Neuronal stem cell (in vitro differentiated cells): ENCODE measurements at regions not wholly inside any gene's neighbourhood (a gene's known extent, or its start where the extent isn't known, plus 50 kb on each side); places are given as distances from the start of the nearest gene placed in this dataset.

Experiments used
- DNase-seq: peaks from one replicate; pipeline ENCODE4 v3.0.0-alpha.2; 2013; ENCODE audit warnings: low spot score
- H2AFZ ChIP-seq: one replicate; pipeline ENCODE4 v1.6.1; 2013; ENCODE audit warnings: mild to moderate bottlenecking, low read length, inconsistent platforms
- H2AK5ac ChIP-seq: 2 replicates; pipeline ENCODE4 v1.6.1; 2013; ENCODE audit warnings: low read depth, mild to moderate bottlenecking, inconsistent platforms, low read length, moderate library complexity, mixed read lengths
- H2BK120ac ChIP-seq: 2 replicates; pipeline ENCODE4 v1.6.1; 2013; ENCODE audit warnings: low read depth, mild to moderate bottlenecking, inconsistent platforms, low read length, moderate library complexity, mixed read lengths
- H2BK12ac ChIP-seq: one replicate; pipeline ENCODE4 v1.6.1; 2013; ENCODE audit warnings: low read length, inconsistent platforms
- H2BK15ac ChIP-seq: 2 replicates; pipeline ENCODE4 v1.6.1; 2013; ENCODE audit warnings: mild to moderate bottlenecking, low read length, inconsistent platforms, mixed read lengths
- H2BK5ac ChIP-seq: one replicate; pipeline ENCODE4 v1.6.1; 2013; ENCODE audit warnings: inconsistent platforms, mild to moderate bottlenecking, low read length, moderate library complexity
- H3K14ac ChIP-seq: one replicate; pipeline ENCODE4 v1.6.1; 2013; ENCODE audit warnings: low read length, inconsistent platforms
- H3K18ac ChIP-seq: 2 replicates; pipeline ENCODE4 v1.6.1; 2013; ENCODE audit warnings: low read length, inconsistent platforms
- H3K23ac ChIP-seq: 2 replicates; pipeline ENCODE4 v1.6.1; 2013; ENCODE audit warnings: low read depth, mild to moderate bottlenecking, mixed read lengths, low read length, inconsistent platforms; ENCODE audit not compliant: poor library complexity
- H3K27ac ChIP-seq: replicated peaks from 3 replicates; pipeline ENCODE4 v1.5.1; 2013; ENCODE audit warnings: low read length, inconsistent platforms
- H3K27me3 ChIP-seq, 3 experiments: 2 replicates each; pipeline ENCODE4 v1.6.1; 2013; ENCODE audit warnings: low read length in 3 of 3, mild to moderate bottlenecking in 2 of 3, inconsistent platforms in 1 of 3, low read depth in 1 of 3, mixed read lengths in 1 of 3, moderate library complexity in 1 of 3; ENCODE audit not compliant: control insufficient read depth in 3 of 3, insufficient read depth in 3 of 3
- H3K36me3 ChIP-seq, 2 donors: replicated peaks in 1 of 2; 2 replicates each; pipeline ENCODE4 v1.6.1; 2013; ENCODE audit warnings: low read length in 2 of 2; ENCODE audit not compliant: control insufficient read depth in 2 of 2, insufficient read depth in 2 of 2
- H3K4ac ChIP-seq: 2 replicates; pipeline ENCODE4 v1.6.1; 2013; ENCODE audit warnings: inconsistent platforms, mild to moderate bottlenecking, low read length, moderate library complexity
- H3K4me1 ChIP-seq, 2 donors: 1 replicate in 1 of 2; 2 replicates in 1 of 2; pipeline ENCODE4 v1.6.1; 2013; ENCODE audit warnings: low read length in 2 of 2, low read depth in 1 of 2; ENCODE audit not compliant: control insufficient read depth in 2 of 2, insufficient read depth in 1 of 2
- H3K4me2 ChIP-seq: one replicate; pipeline ENCODE4 v1.6.1; 2013; ENCODE audit warnings: mild to moderate bottlenecking, low read length, inconsistent platforms; ENCODE audit not compliant: insufficient read depth, poor library complexity, severe bottlenecking
- H3K4me3 ChIP-seq, 2 donors: 2 replicates each; pipeline ENCODE4 v1.5.1; 2013; ENCODE audit warnings: low read length in 2 of 2, mild to moderate bottlenecking in 2 of 2, inconsistent platforms in 1 of 2, moderate library complexity in 1 of 2
- H3K79me1 ChIP-seq: one replicate; pipeline ENCODE4 v1.6.1; 2013; ENCODE audit warnings: low read depth, mild to moderate bottlenecking, inconsistent platforms, low read length, moderate library complexity
- H3K9ac ChIP-seq: one replicate; pipeline ENCODE4 v1.6.1; 2013; ENCODE audit warnings: mild to moderate bottlenecking, low read depth, low read length, inconsistent platforms; ENCODE audit not compliant: poor library complexity
- H3K9me3 ChIP-seq, 2 donors: replicated peaks in 1 of 2; 2 replicates each; pipeline versions ENCODE3 to v1.6.1; 2013; ENCODE audit warnings: low read length in 2 of 2, mild to moderate bottlenecking in 2 of 2, inconsistent platforms in 1 of 2, low read depth in 1 of 2, mixed read lengths in 1 of 2, moderate library complexity in 1 of 2; ENCODE audit not compliant: control insufficient read depth in 2 of 2, insufficient read depth in 1 of 2
- H4K8ac ChIP-seq: one replicate; pipeline ENCODE4 v1.6.1; 2013; ENCODE audit warnings: low read depth, mild to moderate bottlenecking, inconsistent platforms, low read length, moderate library complexity
- H4K91ac ChIP-seq: one replicate; pipeline ENCODE4 v1.6.1; 2013; ENCODE audit warnings: low read length, low read depth, mild to moderate bottlenecking, inconsistent platforms; ENCODE audit not compliant: poor library complexity
- WGBS, 2 donors: extraction: QIAGEN DNeasy Blood & Tissue Kit; methylation state at CpG; one replicate each; pipeline ENCODE4 v1.1.7; 2013; ENCODE audit warnings: missing lambda C conversion rate in 2 of 2, mixed read lengths in 1 of 2; ENCODE audit not compliant: insufficient read length in 2 of 2, insufficient replicate concordance in 1 of 2; ENCODE audit errors: extremely low coverage in 2 of 2; 5-methylcytosine and 5-hydroxymethylcytosine counted together

GRCh38 chr16:66064801-66065530, 301.5 kb upstream of the CDH5 start:
- H2BK5ac ChIP-seq: no peak overlapping the region
- no peak overlapping the region for H3K27ac ChIP-seq
- no peak overlapping the region for H3K14ac ChIP-seq
- no peak overlapping the region for H3K23ac ChIP-seq
- no peak overlapping the region for H3K18ac ChIP-seq
- H4K8ac ChIP-seq: no peak overlapping the region
- H2AFZ ChIP-seq: no peak overlapping the region
- DNase-seq: no peak
- H3K27me3 ChIP-seq: no peaks in the 10 kb centered on the region
- no peak overlapping the region for H2BK12ac ChIP-seq
- no peaks in the 10 kb centered on the region for H3K9me3 ChIP-seq
- H3K4ac ChIP-seq: no peak overlapping the region
- H4K91ac ChIP-seq: no peak overlapping the region
- no peaks in the 10 kb centered on the region for H3K36me3 ChIP-seq
- no peak overlapping the region for H3K4me3 ChIP-seq
- H3K4me2 ChIP-seq: no peak overlapping the region
- WGBS, 2 donors: no CpG with 5 or more reads among the region's 1 CpG
- H2BK15ac ChIP-seq: no peak overlapping the region
- H3K9ac ChIP-seq: no peak overlapping the region
- H2AK5ac ChIP-seq: no peak overlapping the region
- H3K4me1 ChIP-seq: peaks cover 0 to 6% of the 10 kb centered on the region in 2 donors
- H3K79me1 ChIP-seq: no peaks in the 10 kb centered on the region
- H2BK120ac ChIP-seq: no peak overlapping the region

- H2AFZ ChIP-seq: no peak overlapping the region
- no peak overlapping the region for H4K8ac ChIP-seq
- H3K4me3 ChIP-seq: no peak overlapping the region
- no peaks in the 10 kb centered on the region for H3K36me3 ChIP-seq
- no peak overlapping the region for H4K91ac ChIP-seq
- H3K27ac ChIP-seq: no peak overlapping the region
- WGBS, 2 donors: no CpG with 5 or more reads among the region's 1 CpG
- H2BK15ac ChIP-seq: no peak overlapping the region
- no peaks in the 10 kb centered on the region for H3K27me3 ChIP-seq
- no peak overlapping the region for H3K14ac ChIP-seq
- no peaks in the 10 kb centered on the region for H3K9me3 ChIP-seq
- no peak overlapping the region for H3K4me2 ChIP-seq
- no peak overlapping the region for H2AK5ac ChIP-seq
- H3K4me1 ChIP-seq: peaks cover 0 to 10% of the 10 kb centered on the region in 2 donors
- H3K23ac ChIP-seq: no peak overlapping the region
- no peak overlapping the region for H2BK120ac ChIP-seq
- no peak for DNase-seq
- H3K18ac ChIP-seq: no peak overlapping the region
- H2BK5ac ChIP-seq: no peak overlapping the region
- H2BK12ac ChIP-seq: no peak overlapping the region
- no peak overlapping the region for H3K9ac ChIP-seq
- H3K4ac ChIP-seq: no peak overlapping the region
- no peaks in the 10 kb centered on the region for H3K79me1 ChIP-seq
Measured at GRCh38 chr16:66058832-66059231, 307.7 kb upstream of the CDH5 start.

DNA sequence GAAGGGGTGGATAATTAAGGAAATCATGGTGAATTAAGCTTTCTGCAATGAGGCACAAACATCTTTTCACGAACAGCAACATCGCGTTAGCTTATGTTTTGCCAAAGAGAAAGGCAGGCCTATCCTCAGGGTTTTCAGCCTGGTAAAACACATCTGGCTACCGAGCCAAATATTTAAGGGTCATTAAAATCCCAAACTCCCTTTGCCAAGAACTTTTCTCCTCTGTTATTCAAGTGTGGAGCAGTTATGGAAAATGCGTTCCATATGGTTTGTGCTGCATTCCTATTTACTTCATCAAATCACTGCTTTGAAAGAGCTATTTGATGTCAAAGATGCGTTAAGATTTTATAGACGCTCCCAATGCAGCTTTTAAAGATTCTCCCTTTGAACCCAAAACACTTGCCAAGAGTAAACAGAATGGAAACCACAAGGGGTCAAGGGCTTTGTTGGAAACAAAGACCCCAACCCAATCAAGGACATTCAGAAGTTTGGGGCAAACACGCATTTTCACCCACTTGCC, 308.3 kb upstream of the CDH5 start:
- Histone ChIP-seq H3K36me3 (no peaks in the 10 kb centered on the region), H3K4me1 (peaks cover 0 to 10% of the 10 kb centered on the region in 2 donors), H2BK120ac (no peak overlapping the region), H3K79me1 (no peaks in the 10 kb centered on the region), H4K91ac (no peak overlapping the region), H3K4ac (no peak overlapping the region), H3K4me3 (no peak overlapping the region), H3K9me3 (no peaks in the 10 kb centered on the region), H4K8ac (no peak overlapping the region), H3K23ac (no peak overlapping the region), H2AFZ (no peak overlapping the region), H3K18ac (no peak overlapping the region), H2BK15ac (no peak overlapping the region), H3K27me3 (no peaks in the 10 kb centered on the region), H3K9ac (no peak overlapping the region), H2BK12ac (no peak overlapping the region), H2AK5ac (no peak overlapping the region), H2BK5ac (no peak overlapping the region), H3K14ac (no peak overlapping the region), H3K4me2 (no peak overlapping the region), H3K27ac (no peak overlapping the region)
- DNase-seq: no peak
- WGBS, 2 donors: no CpG with 5 or more reads among the region's 8 CpGs

DNA sequence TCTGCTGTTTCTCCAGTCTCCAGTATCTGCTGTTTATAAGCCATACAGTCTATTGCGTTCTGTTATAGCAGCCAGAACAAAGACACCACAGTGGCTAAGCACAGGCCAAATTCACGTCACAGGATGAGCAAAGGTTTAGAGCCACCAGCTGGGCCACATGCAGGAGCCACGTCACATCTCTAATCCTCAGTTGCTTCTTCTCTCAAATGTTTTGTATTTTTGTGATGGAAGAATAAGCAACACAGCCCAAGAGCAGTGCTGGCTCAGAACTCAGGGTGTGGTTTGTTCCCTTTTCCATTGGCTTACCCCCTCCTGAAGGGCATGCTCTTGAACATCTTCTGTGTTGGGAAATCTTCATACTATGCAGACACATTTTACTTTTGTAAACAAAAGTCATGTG, 309.4 kb upstream of the CDH5 start:
- Histone ChIP-seq H3K9ac (no peak overlapping the region), H3K4me1 (peaks cover 0 to 10% of the 10 kb centered on the region in 2 donors), H3K79me1 (no peaks in the 10 kb centered on the region), H3K36me3 (no peaks in the 10 kb centered on the region), H2BK5ac (no peak overlapping the region), H3K4me3 (no peak overlapping the region), H3K9me3 (no peaks in the 10 kb centered on the region), H2BK15ac (no peak overlapping the region), H3K14ac (no peak overlapping the region), H3K18ac (no peak overlapping the region), H4K91ac (no peak overlapping the region), H3K27ac (no peak overlapping the region), H3K23ac (no peak overlapping the region), H4K8ac (no peak overlapping the region), H3K27me3 (no peaks in the 10 kb centered on the region), H3K4ac (no peak overlapping the region), H3K4me2 (no peak overlapping the region), H2BK120ac (no peak overlapping the region), H2BK12ac (no peak overlapping the region), H2AFZ (no peak overlapping the region), H2AK5ac (no peak overlapping the region)
- DNase-seq: no peak
- WGBS, 2 donors: no CpG with 5 or more reads among the region's 3 CpGs
